HG02678 (cell line): ENCODE measurements at regions not wholly inside any gene's neighbourhood (a gene's known extent, or its start where the extent isn't known, plus 50 kb on each side); places are given as distances from the start of the nearest gene placed in this dataset.

Experiments
- ATAC-seq: cut with Tn5 transposase; IDR thresholded peaks from one replicate; pipeline ENCODE4 v1.9.1; 2021; ENCODE audit warnings: mild to moderate bottlenecking, moderate library complexity; ENCODE audit not compliant: unreplicated experiment

DNA sequence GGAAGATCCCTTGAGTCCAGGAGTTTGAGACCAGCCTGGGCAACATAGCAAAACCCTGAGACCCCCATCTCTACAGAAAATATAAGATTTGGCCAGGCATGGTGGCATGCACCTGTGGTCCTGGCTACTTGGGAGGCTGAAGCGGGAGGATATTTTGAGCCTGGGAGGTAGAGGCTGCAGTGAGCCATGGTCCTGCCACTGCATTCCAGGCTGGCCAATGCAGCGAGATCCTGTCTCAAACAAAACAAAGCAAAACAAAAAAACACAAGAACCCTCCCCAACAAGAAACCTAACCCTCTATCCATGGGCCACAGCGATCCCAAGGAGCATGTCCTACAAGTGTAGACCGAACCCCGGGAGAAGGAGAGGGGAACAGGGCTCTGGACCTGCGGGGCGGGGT, 133.3 kb downstream of the MGAT5B start:
- ATAC-seq, result no peak

DNA sequence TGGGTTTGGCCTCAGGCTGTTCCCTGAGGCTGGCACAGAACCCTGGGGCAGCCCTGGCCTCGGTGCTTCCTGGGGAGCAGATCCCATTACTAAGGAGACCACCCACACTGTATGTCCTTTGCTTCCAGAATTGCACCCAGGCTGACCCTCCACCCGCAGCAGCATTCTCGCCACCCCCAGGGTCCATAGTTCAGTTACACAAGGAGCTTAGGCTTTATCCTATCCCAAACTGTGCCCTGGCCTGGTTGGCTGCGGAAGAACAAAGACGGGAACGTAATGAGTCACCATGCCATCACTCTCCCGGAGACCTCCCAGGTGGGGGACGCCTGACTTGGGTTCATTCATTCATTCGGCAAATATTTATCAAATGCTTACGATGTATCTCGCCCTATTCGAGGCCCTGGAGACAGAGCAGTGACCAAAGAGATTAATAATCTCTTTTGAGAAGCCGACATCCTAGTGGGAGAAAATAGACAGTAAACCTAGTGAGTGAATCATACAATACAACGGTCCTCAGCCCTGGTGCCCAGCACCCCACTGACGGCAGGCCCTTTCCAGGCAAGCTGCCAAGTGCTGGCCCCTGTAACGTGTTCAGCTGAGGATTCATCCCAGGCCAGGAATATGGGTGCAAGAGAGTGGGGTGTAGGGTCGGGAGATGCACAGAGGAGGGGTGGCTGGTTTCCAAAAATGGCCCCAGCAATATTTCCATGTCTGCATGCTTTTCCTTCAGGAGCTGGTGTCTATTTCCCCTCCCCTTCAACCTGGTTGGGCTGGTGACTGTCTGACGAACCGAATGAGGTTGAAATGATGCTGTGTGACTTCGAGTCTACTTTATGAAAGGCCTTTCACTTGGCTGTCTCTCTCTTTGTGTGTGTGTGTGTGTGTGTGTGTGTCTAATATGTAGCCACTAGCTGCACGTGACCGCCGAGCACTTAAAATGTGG, 134.2 kb downstream of the MGAT5B start:
- no peak for ATAC-seq

DNA sequence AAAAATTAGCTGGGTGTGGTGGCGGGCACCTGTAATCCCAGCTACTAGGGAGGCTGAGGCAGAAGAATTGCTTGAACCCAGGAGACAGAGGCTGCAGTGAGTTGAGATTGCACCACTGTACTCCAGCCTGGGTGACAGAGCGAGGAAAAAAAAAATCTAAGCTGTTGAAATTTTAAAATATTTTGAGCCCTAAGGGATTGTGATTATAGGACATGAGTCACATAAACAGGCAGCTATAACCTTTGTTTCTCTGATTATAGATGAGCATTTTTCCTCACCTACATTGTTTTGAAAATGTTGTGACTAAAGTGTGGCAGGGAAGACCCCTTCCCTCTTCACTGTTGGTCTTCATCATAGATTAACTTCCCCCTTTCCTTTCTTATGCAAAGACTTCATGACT, 135.5 kb downstream of the MGAT5B start:
- ATAC-seq, result no peak

GRCh38 chr17:77006971-77007649, 133.7 kb upstream of the SEC14L1 start:
- no peak for ATAC-seq

GRCh38 chr17:77009877-77010276, 130.9 kb upstream of the SEC14L1 start:
- ATAC-seq, result no peak

GRCh38 chr17:77010667-77011066, 130.1 kb upstream of the SEC14L1 start:
- no peak for ATAC-seq

GRCh38 chr17:77011173-77012011, 129.4 kb upstream of the SEC14L1 start:
- no peak for ATAC-seq

DNA sequence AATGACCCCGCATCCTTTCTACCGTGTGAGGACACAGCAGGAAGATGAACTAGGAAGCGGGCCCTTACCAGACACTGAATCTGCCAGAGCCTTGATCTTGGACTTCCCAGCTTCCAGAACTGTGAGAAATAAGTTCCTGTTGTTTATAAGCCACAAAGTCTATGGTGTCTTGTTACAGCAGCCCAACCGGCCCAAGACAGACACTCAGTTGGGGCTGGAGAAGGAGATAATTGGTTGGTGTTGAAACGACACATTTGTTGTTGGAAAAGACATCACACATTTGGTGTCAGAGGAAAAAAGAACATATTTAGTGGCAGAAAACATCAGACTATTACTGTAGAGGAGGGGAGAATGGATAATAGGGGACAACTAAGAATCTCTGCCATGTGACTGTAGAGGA, 122.3 kb upstream of the SEC14L1 start:
- no peak for ATAC-seq

- no peak for ATAC-seq
These were observed 120.8 kb upstream of the SEC14L1 start for GRCh38 chr17:77019893-77020379.

DNA sequence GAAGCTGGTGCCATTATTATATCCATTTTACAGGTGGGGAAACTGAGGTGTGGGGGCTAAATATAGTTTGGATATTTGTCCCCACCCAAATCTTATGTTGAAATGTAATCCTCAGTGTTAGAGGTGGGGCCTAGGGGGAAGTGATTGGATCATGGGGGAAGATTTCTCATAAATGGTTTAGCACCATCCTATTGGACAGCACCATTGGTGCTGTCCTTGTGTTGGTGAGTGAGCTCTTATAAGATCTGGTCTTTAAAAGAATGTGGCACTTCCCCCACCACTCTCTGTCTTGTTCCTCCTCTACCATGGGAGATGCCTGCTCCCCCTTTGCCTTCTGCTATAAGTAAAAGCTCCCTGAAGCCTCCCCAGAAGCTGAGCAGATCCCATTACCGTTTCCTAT, 119.8 kb upstream of the SEC14L1 start:
- no peak for ATAC-seq

GRCh38 chr17:77022766-77023165, 118.0 kb upstream of the SEC14L1 start:
- ATAC-seq, result no peak

GRCh38 chr17:77025781-77026180, 115.0 kb upstream of the SEC14L1 start:
- no peak for ATAC-seq

DNA sequence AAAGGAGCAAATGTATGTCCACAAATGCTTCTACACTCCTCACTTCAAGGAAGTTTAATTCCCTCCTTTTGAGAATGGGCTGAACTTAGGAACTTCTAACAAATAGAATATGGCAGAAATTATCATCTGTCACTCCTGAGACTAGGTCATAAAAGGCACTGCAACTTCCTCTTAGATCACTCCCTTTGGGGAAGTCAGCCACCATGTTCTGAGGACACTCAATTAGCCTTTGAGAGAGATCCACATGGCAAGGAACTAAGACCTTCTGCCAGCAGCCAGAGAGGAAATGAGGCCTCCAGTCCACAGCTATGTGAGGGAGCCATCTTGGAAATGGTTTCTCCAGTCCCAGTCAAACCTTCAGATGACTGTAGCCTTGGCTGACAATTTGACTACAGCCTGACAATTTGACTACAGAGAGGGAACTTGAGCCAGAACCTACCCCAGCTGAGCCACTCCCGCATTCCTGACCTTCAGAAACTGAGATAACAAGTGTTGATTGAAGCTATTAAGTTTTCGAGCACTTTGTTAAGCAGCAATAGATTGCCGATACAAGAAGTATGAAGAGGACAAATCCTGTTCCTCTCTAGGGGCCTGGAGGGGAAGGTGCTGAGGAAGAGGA, 113.4 kb upstream of the SEC14L1 start:
- no peak for ATAC-seq

DNA sequence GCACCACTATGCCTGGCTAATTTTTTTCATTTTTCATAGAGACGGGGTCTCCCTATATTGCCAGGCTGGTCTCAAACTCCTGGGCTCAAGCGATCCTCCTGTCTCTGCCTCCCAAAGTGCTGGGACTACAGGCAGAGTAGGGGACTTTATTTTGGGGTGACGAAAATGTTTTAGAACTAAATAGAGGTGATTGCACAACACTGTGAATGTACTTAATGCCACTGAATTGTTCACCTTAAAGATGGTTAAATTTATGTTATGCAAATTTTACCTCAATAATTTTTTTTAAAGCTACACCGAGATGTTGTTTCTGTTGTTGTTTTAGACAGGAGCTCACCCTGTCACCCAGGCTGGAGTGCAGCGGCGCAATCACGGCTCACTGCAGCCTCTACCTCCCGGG, 111.9 kb upstream of the SEC14L1 start:
- ATAC-seq, result no peak

DNA sequence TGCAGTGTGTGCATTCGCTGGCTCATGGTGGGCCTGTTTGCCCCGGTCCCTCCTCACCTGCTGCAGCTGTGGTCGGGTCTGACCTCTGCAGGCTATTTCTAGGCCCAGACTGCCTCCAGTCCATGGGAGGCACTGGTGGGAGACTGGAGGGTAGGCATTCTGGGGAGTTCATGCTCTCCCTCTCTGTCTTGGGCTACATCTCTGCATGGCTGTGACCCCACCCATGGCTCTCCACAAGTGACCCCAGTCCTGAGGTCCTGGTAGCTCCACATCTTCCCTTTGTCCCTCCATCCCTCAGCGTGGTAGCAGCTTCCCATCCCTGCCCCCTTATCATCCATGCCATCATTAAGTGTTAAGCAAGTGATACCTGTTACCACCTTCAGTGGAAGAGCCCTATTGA, 107.8 kb upstream of the SEC14L1 start:
- ATAC-seq, result no peak

DNA sequence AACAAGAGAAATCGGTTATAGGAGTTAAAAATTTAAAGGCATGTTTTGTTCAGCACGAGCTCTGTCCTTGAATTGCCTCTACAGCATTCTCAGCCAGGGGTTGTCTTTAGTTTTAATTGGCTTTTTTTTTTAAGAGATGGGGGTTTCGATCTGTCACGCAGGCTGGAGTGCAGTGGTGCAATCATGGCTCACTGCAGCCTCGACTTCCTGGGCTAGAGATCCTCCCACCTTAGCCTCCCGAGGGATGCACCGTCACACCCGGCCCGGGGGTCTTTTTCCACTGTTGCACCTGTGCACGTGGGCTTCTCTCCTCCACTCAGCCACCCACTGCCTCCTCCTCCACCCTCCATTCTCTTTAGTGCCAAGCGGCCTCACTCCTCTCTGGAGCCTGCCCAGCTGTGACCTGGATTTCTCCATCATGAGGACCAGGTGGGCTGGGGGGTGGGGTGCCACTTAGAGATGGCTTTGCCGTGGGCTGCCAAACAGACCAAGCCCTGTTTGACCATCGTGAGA, 106.8 kb upstream of the SEC14L1 start:
- ATAC-seq, result no peak

DNA sequence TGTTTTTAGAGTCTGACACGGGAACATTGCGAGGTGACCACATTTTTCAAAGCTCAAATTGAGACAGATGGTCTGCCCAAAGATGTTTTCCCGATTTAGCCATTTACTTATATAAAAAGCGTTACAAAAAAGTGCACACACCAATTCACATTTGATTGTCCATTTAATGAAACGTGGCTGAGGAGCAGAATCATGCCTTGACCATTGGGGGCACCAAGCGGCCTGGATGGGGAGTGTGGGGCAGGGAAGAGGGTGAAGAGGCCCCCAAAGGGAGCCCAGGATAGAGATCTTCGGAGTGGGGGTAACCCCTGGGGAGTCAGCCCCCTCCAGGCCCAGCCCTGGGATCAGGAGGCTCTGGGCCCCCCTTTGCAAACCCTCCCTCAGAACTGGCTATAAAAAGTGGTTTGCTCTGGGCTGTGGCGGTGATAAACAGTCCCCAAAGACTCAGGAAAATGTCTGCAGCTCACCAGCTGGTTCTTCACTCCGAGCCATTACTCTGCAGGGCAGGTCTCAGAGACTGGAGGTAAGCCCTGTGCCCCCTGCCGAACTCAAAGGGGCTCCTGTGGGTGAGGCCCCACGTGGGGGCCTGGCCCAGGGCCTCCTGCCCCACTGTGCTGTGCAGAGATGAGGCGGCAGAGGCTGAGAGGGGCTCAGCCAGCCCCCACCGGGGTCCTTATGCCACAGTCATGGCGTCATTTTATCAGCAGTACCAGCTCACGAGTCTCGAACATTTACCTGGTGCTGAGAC, 105.9 kb upstream of the SEC14L1 start:
- ATAC-seq, result no peak

DNA sequence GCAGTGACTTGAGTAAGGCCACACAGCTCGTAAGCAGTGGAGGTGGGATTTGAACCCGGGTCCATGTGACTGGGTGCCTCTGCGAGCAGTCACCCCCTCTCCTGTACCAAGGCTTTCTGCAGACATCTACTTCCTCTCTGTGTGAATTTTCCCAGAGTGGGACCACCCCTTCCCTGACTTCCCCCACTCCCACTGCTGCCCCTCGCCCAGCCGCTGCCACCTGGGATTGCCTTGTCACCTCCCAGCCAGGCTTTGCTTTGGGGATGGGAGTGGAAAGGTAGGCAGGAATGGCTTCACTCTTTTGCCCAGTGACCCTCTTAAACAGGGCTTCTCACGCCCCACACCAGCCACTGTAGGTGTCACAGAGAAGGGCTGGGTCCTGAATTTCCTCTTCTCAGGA, 105.2 kb upstream of the SEC14L1 start:
- ATAC-seq, result no peak

DNA sequence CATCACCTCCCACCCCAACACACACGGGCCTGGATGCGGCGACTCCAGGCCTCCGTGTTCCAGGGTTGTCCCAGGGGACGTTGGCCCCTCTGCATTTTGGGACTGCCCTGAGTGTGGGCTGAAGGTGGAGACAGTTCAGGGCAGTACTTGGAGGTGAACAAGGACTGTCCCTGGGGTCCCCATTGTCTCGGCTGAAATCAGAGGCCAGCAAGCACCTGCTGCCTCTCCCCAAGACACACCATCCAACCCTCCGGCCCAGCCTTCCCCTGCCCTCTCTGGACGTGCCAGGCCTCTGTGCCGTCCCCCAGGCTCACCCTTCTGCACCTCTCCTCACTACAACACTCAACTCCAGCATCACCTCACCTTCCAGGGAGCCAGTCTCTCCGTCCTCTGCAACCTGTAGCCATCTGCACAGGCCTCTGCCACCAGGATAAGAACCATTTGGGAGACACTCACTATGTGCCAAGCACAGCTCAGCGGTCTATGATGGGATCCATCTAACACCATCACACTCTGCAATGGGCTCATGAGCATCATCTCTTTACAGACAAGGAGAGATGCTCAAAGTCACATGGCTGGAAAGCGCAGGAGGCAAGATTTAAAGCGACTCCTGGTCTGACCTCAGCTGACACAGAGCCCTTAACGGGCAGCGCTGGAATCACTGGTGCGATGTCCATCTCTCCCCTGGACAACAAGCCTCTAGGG, 104.5 kb upstream of the SEC14L1 start:
- ATAC-seq, result no peak
